HepG2 (cell line): ENCODE measurements at regions not wholly inside any gene's neighbourhood (a gene's known extent, or its start where the extent isn't known, plus 50 kb on each side); places are given as distances from the start of the nearest gene placed in this dataset.

Experiments
- ATAC-seq: fragments of 200-7000 bp; cut with Tn5 transposase; 3 replicates; pipeline ENCODE4 v1.9.1; 2020; ENCODE audit warnings: mild to moderate bottlenecking, moderate library complexity
- BruUV-seq: library from RNA; stranded (reverse); fragments of 400-500 nt; replicated peaks from 2 replicates; lab custom pipeline; 2021; lab: Mats Ljungman, UMichigan
- CTCF ChIA-PET: fragments of 300-600 bp; formaldehyde crosslinking; extraction: SDS; loops from one replicate; lab custom pipeline; 2021; ENCODE audit warnings: low total read pairs, inconsistent platforms, low intra/inter-chr PET ratio; lab: Yijun Ruan, JAX
- POLR2A ChIA-PET: fragments of 350-600 bp; sonication (Branson Sonifier 250); formaldehyde crosslinking; loops from one replicate; lab custom pipeline; 2020; ENCODE audit warnings: antibody characterized with exemption, inconsistent platforms; lab: Yijun Ruan, JAX
- DNase-seq: peaks from one replicate; pipeline ENCODE4 v3.0.0-alpha.2; 2015; ENCODE audit warnings: low spot score
- FAIRE-seq: peaks from 3 replicates; lab custom pipeline; 2011; peaks lifted over from hg19 to GRCh38; lab: Jason Lieb, UNC
- H2AFZ ChIP-seq: one replicate; pipeline ENCODE4 v1.6.1; 2011; ENCODE audit warnings: low read length, inconsistent platforms
- H3K27ac ChIP-seq: fragments of 300-600 bp; 3 replicates; pipeline ENCODE4 v1.8.0; 2011; ENCODE audit warnings: mixed run types, mild to moderate bottlenecking, mixed read lengths, low read length, inconsistent platforms; ENCODE audit not compliant: insufficient read depth; ENCODE audit errors: extremely low read length
- H3K27me3 ChIP-seq, 2 experiments: fragments of 200-600 bp in 1 of 2; 2 replicates in 1 of 2; 3 replicates in 1 of 2; pipeline versions ENCODE4 v1.6.0 to v1.8.0; 2011; ENCODE audit warnings: low read length in 2 of 2, mild to moderate bottlenecking in 2 of 2, moderate library complexity in 2 of 2, inconsistent platforms in 1 of 2; ENCODE audit not compliant: insufficient read depth in 2 of 2, control insufficient read depth in 1 of 2
- H3K36me3 ChIP-seq, 2 experiments: fragments of 200-600 bp in 1 of 2; replicated peaks in 1 of 2; 2 replicates in 1 of 2; 3 replicates in 1 of 2; pipeline versions ENCODE4 v1.5.1 to v1.8.0; 2011; ENCODE audit warnings: low read length in 2 of 2, inconsistent platforms in 1 of 2; ENCODE audit not compliant: insufficient read depth in 2 of 2, control insufficient read depth in 1 of 2
- H3K4me1 ChIP-seq: 2 replicates; pipeline ENCODE4 v1.5.1; 2012; ENCODE audit warnings: low read length, inconsistent platforms; ENCODE audit not compliant: insufficient read depth
- H3K4me2 ChIP-seq: 2 replicates; pipeline ENCODE4 v1.6.0; 2011; ENCODE audit warnings: low read depth, low read length, inconsistent platforms
- H3K4me3 ChIP-seq, 3 experiments: fragments of 200-600 bp in 1 of 3; sonication (generic), shearing (Covaris generic) in 1 of 3; replicated peaks in 1 of 3; 2 replicates each; pipeline ENCODE4 v1.5.1; 2011 to 2016; ENCODE audit warnings: low read length in 3 of 3, inconsistent platforms in 2 of 3, low read depth in 2 of 3, mild to moderate bottlenecking in 2 of 3, control low read depth in 1 of 3, mixed read lengths in 1 of 3; ENCODE audit not compliant: insufficient read depth in 1 of 3
- H3K79me2 ChIP-seq: one replicate; pipeline ENCODE4 v1.6.1; 2011; ENCODE audit warnings: low read length, inconsistent platforms; ENCODE audit not compliant: insufficient read depth
- H3K9ac ChIP-seq: 2 replicates; pipeline ENCODE4 v1.6.0; 2011; ENCODE audit warnings: mild to moderate bottlenecking, low read depth, low read length, inconsistent platforms; ENCODE audit not compliant: insufficient read depth
- H3K9me3 ChIP-seq: 2 replicates; pipeline ENCODE4 v1.5.1; 2012; ENCODE audit warnings: mild to moderate bottlenecking, low read length
- H4K20me1 ChIP-seq: 2 replicates; pipeline ENCODE4 v1.6.0; 2011; ENCODE audit warnings: inconsistent platforms, mild to moderate bottlenecking, low read length, moderate library complexity; ENCODE audit not compliant: insufficient read depth
- FOXM1 ChIP-seq: sonication (generic); formaldehyde crosslinking; IDR thresholded peaks from 2 replicates; pipeline ENCODE4 v1.5.0; 2020; ENCODE audit warnings: missing genetic modification reagents
- SMC3 ChIP-seq: IDR thresholded peaks from 2 replicates; pipeline ENCODE4 v1.6.1; 2011; ENCODE audit warnings: low read length, improper control_type of control experiment
- THYN1 ChIP-seq: sonication (generic); formaldehyde crosslinking; IDR thresholded peaks from 2 replicates; pipeline ENCODE4 v1.8.1; 2023; ENCODE audit warnings: low read depth, mild to moderate bottlenecking, moderate library complexity, missing genetic modification reagents, borderline replicate concordance
- ZNF333 ChIP-seq: sonication (generic); formaldehyde crosslinking; IDR thresholded peaks from 2 replicates; pipeline ENCODE4 v1.4.0; 2020; ENCODE audit warnings: mild to moderate bottlenecking, missing genetic modification reagents, borderline replicate concordance
- ZNF883 ChIP-seq: sonication (generic); formaldehyde crosslinking; IDR thresholded peaks from 2 replicates; pipeline ENCODE4 v1.5.1; 2020; ENCODE audit warnings: mild to moderate bottlenecking, missing genetic modification reagents; ENCODE audit errors: not compliant biosample characterization
- WGBS: methylation state at CpG from one replicate; pipeline ENCODE4 v1.1.6; 2017; ENCODE audit warnings: low lambda C conversion rate; 5-methylcytosine and 5-hydroxymethylcytosine counted together
- in situ Hi-C: cut with HindIII; loops from 2 replicates; pipeline ENCODE4 v1.10.0; 2017; ENCODE audit warnings: low pct_unique_long_range_greater_than_20kb; ENCODE audit not compliant: extremely low pct_ligation_motif_present
- intact Hi-C: fragments of 100-400 bp; cut with micrococcal nuclease; formaldehyde crosslinking; loops from one replicate; pipeline ENCODE4 v1.10.0; 2022; ENCODE audit not compliant: unreplicated experiment
- TF ChIP-seq, protein P1 (sequence below): sonication (generic); formaldehyde crosslinking; conservative IDR thresholded peaks from 2 replicates; pipeline ENCODE4 v1.8.1; 2023; ENCODE audit warnings: missing genetic modification reagents
- TF ChIP-seq, protein P2 (sequence below): sonication (generic); formaldehyde crosslinking; IDR thresholded peaks from 2 replicates; pipeline ENCODE4 v1.4.0; 2020; ENCODE audit warnings: mild to moderate bottlenecking, missing genetic modification reagents

- POLR2A ChIA-PET = no interaction called here
- CTCF ChIA-PET = no interaction called here
- ATAC-seq (no peak), DNase-seq (no peak), FAIRE-seq (no peak)
- H4K20me1 ChIP-seq = no peaks in the 10 kb centered on the region
- H2AFZ ChIP-seq = no peak overlapping the region
- no peak overlapping the region for H3K9ac ChIP-seq
- no peaks in the 10 kb centered on the region for H3K79me2 ChIP-seq
- no peaks in the 10 kb centered on the region; the same call in 1 of the 2 replicates for H3K9me3 ChIP-seq
- 43% methylated on average over 12 of the region's 14 CpGs for WGBS
- BruUV-seq = no TSS peak
- in situ Hi-C loops (no loop called here), intact Hi-C loops (no loop called here)
- H3K4me3 ChIP-seq = no peak overlapping the region
- no peak overlapping the region for H3K27ac ChIP-seq
- no peaks in the 10 kb centered on the region for H3K4me1 ChIP-seq
- H3K4me2 ChIP-seq = no peak overlapping the region
- H3K36me3 ChIP-seq = no peaks in the 10 kb centered on the region
- no peak for TF ChIP-seq THYN1 (CRISPR knock-in tag)
- no peak for TF ChIP-seq FOXM1
- H3K27me3 ChIP-seq = no peaks in the 10 kb centered on the region
These were observed 294.2 kb downstream of the FGF9 start for GRCh38 chr13:21965095-21965494.

DNA sequence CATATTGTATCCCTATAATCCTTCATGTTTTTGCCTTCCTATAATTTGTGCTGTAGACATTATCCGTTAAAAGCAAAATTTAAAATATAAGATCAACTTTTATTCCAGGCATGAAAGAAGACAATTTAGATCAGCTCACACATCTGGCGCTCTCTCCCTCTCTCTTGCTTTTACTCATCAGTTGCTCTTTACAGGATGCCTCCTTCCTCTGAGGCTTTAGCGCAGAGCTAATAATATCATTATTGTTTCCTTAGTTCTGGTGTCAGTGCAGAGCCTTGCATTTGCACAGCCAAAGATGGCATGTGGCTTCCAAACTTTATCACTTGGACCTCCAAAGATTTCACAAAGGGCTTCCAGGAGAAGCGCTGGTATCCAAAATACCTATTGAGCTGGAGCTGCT, 295.1 kb downstream of the FGF9 start:
- Histone ChIP-seq H3K9me3 (no peaks in the 10 kb centered on the region; the same call in 1 of the 2 replicates), H3K36me3 (no peaks in the 10 kb centered on the region), H3K27me3 (no peaks in the 10 kb centered on the region), H2AFZ (no peak overlapping the region), H3K27ac (no peak overlapping the region), H3K79me2 (no peaks in the 10 kb centered on the region), H3K4me2 (no peak overlapping the region), H3K9ac (no peak overlapping the region), H3K4me1 (no peaks in the 10 kb centered on the region), H4K20me1 (no peaks in the 10 kb centered on the region), H3K4me3 (no peak overlapping the region)
- in situ Hi-C loops (no loop called here), intact Hi-C loops (no loop called here)
- no TSS peak for BruUV-seq
- WGBS = 29% methylated on average over 4 of the region's 4 CpGs
- DNase-seq (no peak), ATAC-seq (no peak), FAIRE-seq (no peak)
- POLR2A ChIA-PET = no interaction called here
- TF ChIP-seq ZNF333 (CRISPR knock-in tag) (no peak), SMC3 (no peak), ZNF883 (no peak)
- TF ChIP-seq, protein P1, sequence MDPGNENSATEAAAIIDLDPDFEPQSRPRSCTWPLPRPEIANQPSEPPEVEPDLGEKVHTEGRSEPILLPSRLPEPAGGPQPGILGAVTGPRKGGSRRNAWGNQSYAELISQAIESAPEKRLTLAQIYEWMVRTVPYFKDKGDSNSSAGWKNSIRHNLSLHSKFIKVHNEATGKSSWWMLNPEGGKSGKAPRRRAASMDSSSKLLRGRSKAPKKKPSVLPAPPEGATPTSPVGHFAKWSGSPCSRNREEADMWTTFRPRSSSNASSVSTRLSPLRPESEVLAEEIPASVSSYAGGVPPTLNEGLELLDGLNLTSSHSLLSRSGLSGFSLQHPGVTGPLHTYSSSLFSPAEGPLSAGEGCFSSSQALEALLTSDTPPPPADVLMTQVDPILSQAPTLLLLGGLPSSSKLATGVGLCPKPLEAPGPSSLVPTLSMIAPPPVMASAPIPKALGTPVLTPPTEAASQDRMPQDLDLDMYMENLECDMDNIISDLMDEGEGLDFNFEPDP (CRISPR knock-in tag) = no peak
- TF ChIP-seq, protein P2, sequence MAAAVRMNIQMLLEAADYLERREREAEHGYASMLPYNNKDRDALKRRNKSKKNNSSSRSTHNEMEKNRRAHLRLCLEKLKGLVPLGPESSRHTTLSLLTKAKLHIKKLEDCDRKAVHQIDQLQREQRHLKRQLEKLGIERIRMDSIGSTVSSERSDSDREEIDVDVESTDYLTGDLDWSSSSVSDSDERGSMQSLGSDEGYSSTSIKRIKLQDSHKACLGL (CRISPR knock-in tag) = no peak
- CTCF ChIA-PET = no interaction called here
